GM13977 (cell line): ENCODE measurements at regions not wholly inside any gene's neighbourhood (a gene's known extent, or its start where the extent isn't known, plus 50 kb on each side); places are given as distances from the start of the nearest gene placed in this dataset.

Experiments used
- DNase-seq: peaks from one replicate; pipeline ENCODE4 v3.0.0; 2012; ENCODE audit warnings: low spot score
- in situ Hi-C: fragments of 300-500 bp; cut with MboI; formaldehyde crosslinking; loops from one replicate; pipeline ENCODE4 v1.12.0; 2022; ENCODE audit warnings: low sequenced_read_pairs, low pct_unique_long_range_greater_than_20kb, mixed read lengths, inconsistent platforms; ENCODE audit not compliant: unreplicated experiment
- TF ChIP-seq, protein P1 (sequence below): IDR thresholded peaks from 2 replicates; pipeline ENCODE4 v1.5.1; 2012; ENCODE audit warnings: mild to moderate bottlenecking, control low read depth; ENCODE audit not compliant: insufficient read depth; ENCODE audit errors: extremely low read depth, missing control alignments

DNA sequence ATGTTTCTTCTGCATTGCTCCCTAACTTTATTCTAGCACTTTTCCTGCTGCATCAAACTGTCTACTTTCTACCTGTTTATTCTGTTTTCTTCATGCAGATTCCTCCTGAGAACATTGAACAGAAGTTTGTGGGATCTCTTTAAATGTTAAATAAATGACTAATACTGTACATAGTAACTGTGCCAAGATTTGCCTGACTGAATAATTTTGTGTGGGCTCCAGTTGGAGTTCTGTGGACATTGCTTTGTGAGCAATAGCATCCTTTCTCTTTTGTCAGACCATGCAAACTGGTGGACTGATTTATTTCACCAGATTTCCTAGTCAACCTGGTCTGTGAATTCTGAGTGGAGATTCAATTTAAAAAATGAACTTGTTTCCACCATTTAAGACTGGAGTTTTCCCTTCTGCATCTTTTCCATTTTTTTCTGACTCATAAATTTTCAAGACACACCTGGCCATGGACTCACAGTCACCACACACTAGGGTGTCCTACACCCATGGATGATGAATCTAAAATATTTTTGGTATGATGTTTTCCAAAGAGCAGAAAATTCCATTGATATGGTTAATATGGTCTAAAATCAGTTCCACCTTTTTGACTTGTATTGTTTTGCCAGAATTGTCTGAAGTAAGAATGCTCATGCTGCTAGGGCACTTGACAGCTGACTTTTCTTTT is 140.7 kb upstream of the SPAG17 start:
- TF ChIP-seq, protein P1, sequence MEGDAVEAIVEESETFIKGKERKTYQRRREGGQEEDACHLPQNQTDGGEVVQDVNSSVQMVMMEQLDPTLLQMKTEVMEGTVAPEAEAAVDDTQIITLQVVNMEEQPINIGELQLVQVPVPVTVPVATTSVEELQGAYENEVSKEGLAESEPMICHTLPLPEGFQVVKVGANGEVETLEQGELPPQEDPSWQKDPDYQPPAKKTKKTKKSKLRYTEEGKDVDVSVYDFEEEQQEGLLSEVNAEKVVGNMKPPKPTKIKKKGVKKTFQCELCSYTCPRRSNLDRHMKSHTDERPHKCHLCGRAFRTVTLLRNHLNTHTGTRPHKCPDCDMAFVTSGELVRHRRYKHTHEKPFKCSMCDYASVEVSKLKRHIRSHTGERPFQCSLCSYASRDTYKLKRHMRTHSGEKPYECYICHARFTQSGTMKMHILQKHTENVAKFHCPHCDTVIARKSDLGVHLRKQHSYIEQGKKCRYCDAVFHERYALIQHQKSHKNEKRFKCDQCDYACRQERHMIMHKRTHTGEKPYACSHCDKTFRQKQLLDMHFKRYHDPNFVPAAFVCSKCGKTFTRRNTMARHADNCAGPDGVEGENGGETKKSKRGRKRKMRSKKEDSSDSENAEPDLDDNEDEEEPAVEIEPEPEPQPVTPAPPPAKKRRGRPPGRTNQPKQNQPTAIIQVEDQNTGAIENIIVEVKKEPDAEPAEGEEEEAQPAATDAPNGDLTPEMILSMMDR, result no peak
- in situ Hi-C loops, result no loop called here
- no peak for DNase-seq

DNA sequence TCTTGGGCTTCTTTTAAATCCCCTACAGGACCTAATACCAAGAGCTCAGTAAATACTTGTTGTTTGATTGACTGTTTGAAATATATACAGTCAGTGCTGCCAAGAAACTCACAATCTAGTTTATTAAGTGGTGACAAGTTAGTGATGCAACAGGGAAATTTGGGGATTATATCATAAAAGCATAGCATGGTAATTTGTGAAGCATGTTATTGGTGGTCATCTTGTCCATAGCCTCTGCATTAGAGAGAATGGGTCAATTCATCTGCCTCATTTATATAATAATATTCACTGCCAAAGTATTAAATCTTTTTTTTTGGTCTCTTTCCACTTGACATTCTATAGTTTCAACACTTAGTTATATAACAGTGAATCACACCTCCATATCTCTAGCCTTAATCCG is 138.2 kb upstream of the SPAG17 start:
- in situ Hi-C loops, result no loop called here
- no peak for DNase-seq
- TF ChIP-seq, protein P1, result no peak

DNA sequence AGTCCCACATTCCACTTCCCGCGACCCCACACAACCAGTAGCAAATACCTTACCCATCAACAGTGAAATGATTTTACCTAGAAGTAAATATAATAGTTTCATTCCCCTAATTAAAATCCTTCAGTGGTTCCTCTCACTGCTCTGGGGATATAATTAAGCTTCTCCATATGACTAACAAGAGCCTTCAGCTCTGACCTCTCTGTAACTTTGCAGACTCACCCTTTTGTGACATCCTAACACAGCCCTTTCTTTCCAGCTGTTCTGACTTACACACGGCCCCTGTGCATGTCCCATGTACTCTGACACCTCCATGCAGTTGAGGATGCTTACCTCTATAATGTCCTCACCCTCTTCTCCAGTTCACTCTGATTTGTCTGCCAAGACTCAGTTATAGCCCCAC is 137.3 kb upstream of the SPAG17 start:
- TF ChIP-seq, protein P1, result no peak
- in situ Hi-C loops, result no loop called here
- DNase-seq, result no peak

DNA sequence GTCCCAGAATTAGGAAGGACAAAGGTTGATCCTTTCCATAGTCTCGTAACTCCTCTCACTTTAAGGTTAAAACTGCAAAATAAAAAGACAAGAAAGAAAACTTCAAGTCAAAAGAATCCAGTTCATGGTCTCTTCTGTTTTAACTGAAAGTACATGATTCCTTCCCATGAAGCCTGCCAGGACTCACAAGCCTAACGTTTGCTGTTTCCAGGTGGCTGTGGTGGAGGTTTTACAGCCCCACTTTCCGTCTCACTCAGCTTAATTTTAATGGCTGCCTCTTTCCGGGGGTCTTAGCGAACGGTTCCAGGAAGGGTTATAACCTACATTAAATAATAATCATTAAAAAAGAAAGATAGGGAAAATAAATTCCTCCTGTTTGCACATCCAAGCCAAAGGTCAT is 136.8 kb upstream of the SPAG17 start:
- in situ Hi-C loops, result no loop called here
- TF ChIP-seq, protein P1, result no peak

DNA sequence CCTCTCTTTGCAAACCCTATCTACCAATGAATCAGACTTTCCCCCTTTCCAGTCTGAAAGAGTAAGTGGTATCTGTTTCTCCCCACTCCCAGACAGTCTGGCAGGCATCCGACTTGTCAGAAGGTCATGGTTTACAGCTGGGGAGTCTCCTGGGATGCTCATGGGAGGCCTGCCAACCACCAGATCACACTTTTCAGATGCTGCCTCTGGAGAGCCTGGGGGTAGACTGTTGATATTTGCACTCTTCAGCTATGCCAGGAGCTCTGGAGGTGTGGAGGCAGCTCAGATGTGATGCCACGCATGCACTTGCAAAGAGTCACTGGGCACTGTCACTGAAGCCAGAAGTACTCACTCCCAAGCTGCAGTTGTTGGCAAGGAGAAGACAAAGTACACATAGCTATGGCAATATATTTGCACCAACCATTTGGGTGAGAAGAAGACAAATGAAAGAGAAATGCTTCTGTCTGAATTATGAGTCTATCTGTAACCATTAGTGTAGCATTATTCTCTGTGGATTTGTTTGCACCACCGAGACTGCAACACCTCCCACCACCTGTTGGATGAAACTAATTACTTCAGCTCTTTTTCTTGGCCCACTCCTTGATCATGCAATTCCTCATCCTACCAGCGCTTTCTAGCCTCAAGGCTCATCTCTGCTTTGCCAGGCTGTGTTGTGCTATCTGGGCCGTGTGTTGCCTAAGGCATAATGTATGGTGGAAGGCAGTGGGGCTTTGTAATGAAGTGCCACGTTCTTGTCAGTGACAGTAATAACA is 133.0 kb upstream of the SPAG17 start:
- no peak for DNase-seq
- in situ Hi-C loops, result no loop called here
- TF ChIP-seq, protein P1, result no peak

More for the DNA sequence above, 136.8 kb upstream of the SPAG17 start:
- DNase-seq, result no peak

DNA sequence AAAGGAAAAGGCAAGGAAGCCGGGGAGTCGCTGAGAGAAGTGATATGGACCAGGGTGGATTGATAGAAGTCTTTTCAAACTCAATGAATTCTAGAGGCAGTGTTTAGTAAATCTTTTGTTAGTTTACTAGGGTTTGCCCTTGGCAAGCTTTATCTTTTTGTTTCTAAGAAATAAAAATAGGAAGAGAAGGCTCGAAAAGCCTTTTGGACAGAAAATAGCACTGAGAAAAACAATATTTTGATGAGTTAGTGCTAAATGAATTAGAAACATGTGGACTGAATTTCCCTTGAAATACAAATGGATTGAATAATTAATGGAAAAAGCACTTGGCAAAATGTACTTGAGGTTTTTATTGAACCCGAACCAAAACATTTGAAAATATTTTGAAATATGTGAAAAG is 121.8 kb upstream of the SPAG17 start:
- TF ChIP-seq, protein P1, result no peak
- in situ Hi-C loops, result no loop called here
- no peak for DNase-seq
